GM12874 (cell line): ENCODE measurements at regions not wholly inside any gene's neighbourhood (a gene's known extent, or its start where the extent isn't known, plus 50 kb on each side); places are given as distances from the start of the nearest gene placed in this dataset.

Experiments
- TF ChIP-seq, protein P1 (sequence below): IDR thresholded peaks from 2 replicates; pipeline ENCODE4 v1.5.1; 2011; ENCODE audit warnings: low read depth, mild to moderate bottlenecking, control low read depth, low read length, moderate library complexity; ENCODE audit not compliant: insufficient read depth

DNA sequence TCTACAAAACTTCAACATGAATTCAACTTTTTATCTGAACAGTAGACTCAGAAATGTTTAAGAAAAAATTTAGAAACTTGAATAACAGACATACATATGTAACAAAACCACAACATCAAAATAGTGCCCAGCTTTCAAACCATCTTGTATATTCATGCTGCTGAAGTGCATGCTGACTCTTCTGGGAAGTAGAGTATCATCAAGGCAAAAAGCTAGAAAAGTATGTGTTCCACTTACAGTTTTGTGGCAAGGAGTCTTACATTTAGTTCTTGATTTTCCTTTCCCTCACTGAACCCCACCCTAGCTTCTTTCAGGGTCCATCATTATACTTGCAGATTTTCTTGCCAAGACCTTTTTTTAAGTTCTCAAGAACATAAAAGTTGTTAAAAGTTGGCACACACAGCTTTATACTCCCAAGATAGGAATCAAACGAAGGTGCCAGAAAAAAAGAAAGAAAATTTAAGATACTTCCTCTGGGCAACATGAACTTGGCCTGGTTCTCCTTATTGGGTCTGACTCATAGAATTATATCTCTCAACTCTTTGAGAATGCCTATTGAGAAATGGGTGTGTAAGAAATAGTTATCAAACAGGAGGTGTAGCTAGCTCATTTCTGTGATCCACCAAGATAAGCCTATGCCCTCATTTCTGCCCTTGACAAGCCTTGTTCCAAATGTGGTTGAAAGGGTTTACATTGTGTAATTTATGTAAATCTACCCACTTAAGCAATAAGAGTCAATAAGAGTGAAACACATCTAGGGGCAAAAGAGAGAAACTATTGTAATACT lies 667.6 kb upstream of the ACVR2A start:
- TF ChIP-seq, protein P1, sequence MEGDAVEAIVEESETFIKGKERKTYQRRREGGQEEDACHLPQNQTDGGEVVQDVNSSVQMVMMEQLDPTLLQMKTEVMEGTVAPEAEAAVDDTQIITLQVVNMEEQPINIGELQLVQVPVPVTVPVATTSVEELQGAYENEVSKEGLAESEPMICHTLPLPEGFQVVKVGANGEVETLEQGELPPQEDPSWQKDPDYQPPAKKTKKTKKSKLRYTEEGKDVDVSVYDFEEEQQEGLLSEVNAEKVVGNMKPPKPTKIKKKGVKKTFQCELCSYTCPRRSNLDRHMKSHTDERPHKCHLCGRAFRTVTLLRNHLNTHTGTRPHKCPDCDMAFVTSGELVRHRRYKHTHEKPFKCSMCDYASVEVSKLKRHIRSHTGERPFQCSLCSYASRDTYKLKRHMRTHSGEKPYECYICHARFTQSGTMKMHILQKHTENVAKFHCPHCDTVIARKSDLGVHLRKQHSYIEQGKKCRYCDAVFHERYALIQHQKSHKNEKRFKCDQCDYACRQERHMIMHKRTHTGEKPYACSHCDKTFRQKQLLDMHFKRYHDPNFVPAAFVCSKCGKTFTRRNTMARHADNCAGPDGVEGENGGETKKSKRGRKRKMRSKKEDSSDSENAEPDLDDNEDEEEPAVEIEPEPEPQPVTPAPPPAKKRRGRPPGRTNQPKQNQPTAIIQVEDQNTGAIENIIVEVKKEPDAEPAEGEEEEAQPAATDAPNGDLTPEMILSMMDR = no peak

- TF ChIP-seq, protein P1 = no peak
Observed at GRCh38 chr2:147174824-147175254, 670.0 kb upstream of the ACVR2A start.

DNA sequence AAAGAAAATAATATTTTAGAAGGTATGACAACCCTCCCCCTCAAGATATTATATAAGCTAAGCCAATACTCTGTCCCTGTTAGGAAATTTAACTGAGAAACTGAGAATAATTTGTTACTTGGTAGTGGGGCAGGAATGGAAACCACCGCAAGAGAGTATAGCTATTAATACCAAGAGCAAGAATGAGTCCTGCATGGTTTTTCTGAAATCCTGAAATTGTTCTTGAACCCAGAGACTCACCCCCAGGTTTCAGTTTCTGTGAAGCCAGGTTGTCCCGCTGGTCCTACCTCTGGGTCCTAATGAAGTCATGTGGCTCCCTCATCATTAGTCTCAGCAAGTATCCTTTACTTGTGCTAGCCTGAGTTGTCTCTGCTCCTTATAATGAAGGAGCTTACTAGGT lies 671.0 kb upstream of the ACVR2A start:
- TF ChIP-seq, protein P1 = no peak

GRCh38 chr2:147173189-147173581 lies 671.6 kb upstream of the ACVR2A start:
- TF ChIP-seq, protein P1 = no peak

DNA sequence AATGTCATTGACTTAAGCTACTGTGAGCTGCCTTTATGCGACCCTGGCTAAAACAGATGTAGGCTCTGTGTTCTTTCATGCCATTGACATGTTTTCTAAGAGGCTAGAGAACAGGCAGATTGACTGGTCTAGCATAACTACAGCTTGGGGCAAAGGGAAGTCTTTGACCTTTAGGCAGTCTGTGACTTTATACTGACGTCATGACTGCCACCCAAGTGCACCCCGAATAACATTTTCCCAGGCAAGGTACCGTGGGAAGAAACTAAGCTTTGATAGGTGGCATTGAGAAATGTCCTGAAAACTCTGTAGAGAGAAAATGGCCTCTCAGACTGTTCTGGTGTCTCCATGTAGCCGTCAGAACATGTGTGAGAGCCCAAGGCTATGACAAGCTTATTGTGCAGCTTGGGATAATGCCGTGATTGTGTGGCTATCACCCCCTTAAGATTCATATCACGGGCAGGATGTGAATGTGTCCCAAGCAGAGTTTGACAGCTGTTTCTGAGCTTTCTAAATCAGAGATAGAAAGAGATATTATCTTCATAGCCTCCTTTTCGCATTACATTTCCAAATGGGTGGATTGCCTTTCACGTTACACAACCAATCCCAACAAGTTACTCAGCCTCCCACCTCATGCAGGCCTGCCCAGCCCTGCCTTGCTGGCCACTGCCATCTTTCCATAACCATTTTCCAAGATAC lies 672.2 kb upstream of the ACVR2A start:
- TF ChIP-seq, protein P1 = no peak

GRCh38 chr2:147171941-147172340 lies 672.9 kb upstream of the ACVR2A start:
- TF ChIP-seq, protein P1 = no peak

- TF ChIP-seq, protein P1 = no peak
Observed at GRCh38 chr2:147170932-147171331, 673.9 kb upstream of the ACVR2A start.
